K562 (cell line): ENCODE measurements at regions not wholly inside any gene's neighbourhood (a gene's known extent, or its start where the extent isn't known, plus 50 kb on each side); places are given as distances from the start of the nearest gene placed in this dataset.

Experiments
- ATAC-seq: fragments of 200-7000 bp; cut with Tn5 transposase; 3 replicates; pipeline ENCODE4 v1.9.1; 2020; ENCODE audit warnings: moderate library complexity
- BruUV-seq: library from RNA; stranded (reverse); fragments of 400-500 nt; replicated peaks from 2 replicates; lab custom pipeline; 2021; lab: Mats Ljungman, UMichigan
- CTCF ChIA-PET: fragments of 300-600 bp; formaldehyde crosslinking; extraction: SDS; loops from one replicate; lab custom pipeline; 2021; ENCODE audit warnings: low intra/inter-chr PET ratio; lab: Yijun Ruan, JAX
- POLR2A ChIA-PET: fragments of 300-600, 350-650 bp; sonication (Branson Sonifier 250); formaldehyde crosslinking; extraction: SDS; loops from one replicate; lab custom pipeline; 2021; ENCODE audit warnings: antibody characterized with exemption, inconsistent platforms; lab: Yijun Ruan, JAX
- DNase-seq, 4 experiments: peaks; one replicate each; pipeline versions ENCODE4 v3.0.0 to v3.0.0-alpha.2; 2011 to 2018; ENCODE audit warnings: low spot score in 3 of 4, mixed read lengths in 3 of 4; ENCODE audit errors: extremely low read depth in 1 of 4
- FAIRE-seq: peaks from 2 replicates; lab custom pipeline; 2011; peaks lifted over from hg19 to GRCh38; lab: Jason Lieb, UNC
- H2AFZ ChIP-seq: 2 replicates; pipeline ENCODE4 v1.6.0; 2011; ENCODE audit warnings: low read depth, low read length, control low read depth, inconsistent platforms
- H3K27ac ChIP-seq: fragments of 200-600 bp; 3 replicates; pipeline ENCODE4 v1.8.0; 2011; ENCODE audit warnings: low read depth, mild to moderate bottlenecking, control low read depth, inconsistent platforms, low read length, moderate library complexity, mixed read lengths; ENCODE audit errors: extremely low read depth
- H3K27me3 ChIP-seq, 2 experiments: fragments of 300-600 bp in 1 of 2; 2 replicates in 1 of 2; 3 replicates in 1 of 2; pipeline versions ENCODE4 v1.6.0 to v1.8.0; 2011; ENCODE audit warnings: inconsistent platforms in 2 of 2, low read length in 2 of 2, mild to moderate bottlenecking in 1 of 2, mixed read lengths in 1 of 2, moderate library complexity in 1 of 2; ENCODE audit not compliant: control insufficient read depth in 2 of 2, insufficient read depth in 2 of 2
- H3K36me3 ChIP-seq: fragments of 300-600 bp; 3 replicates; pipeline ENCODE4 v1.8.0; 2011; ENCODE audit warnings: mild to moderate bottlenecking, low read length, inconsistent platforms; ENCODE audit not compliant: control insufficient read depth, insufficient read depth
- H3K4me1 ChIP-seq, 2 experiments: fragments of 200-600 bp in 1 of 2; replicated peaks in 1 of 2; 2 replicates in 1 of 2; 3 replicates in 1 of 2; pipeline versions ENCODE4 v1.5.1 to v1.8.0; 2011; ENCODE audit warnings: inconsistent platforms in 2 of 2, low read length in 2 of 2, mild to moderate bottlenecking in 1 of 2, mixed read lengths in 1 of 2, moderate library complexity in 1 of 2; ENCODE audit not compliant: control insufficient read depth in 2 of 2, insufficient read depth in 2 of 2
- H3K4me2 ChIP-seq: 2 replicates; pipeline ENCODE4 v1.6.1; 2011; ENCODE audit warnings: low read length, control low read depth, inconsistent platforms, mixed read lengths; ENCODE audit not compliant: insufficient read depth
- H3K4me3 ChIP-seq: fragments of 200-600 bp; sonication (generic), shearing (Covaris generic); 2 replicates; pipeline ENCODE4 v1.5.1; 2016; ENCODE audit warnings: control low read depth, inconsistent platforms
- H3K79me2 ChIP-seq: fragments of 200-600 bp; 3 replicates; pipeline ENCODE4 v1.8.0; 2011; ENCODE audit warnings: low read length, inconsistent platforms; ENCODE audit not compliant: control insufficient read depth, insufficient read depth
- H3K9ac ChIP-seq, 2 experiments: 2 replicates each; pipeline versions ENCODE4 v1.6.0 to v1.6.1; 2011; ENCODE audit warnings: low read depth in 2 of 2, low read length in 2 of 2, control low read depth in 1 of 2, inconsistent platforms in 1 of 2, mild to moderate bottlenecking in 1 of 2, mixed read lengths in 1 of 2; ENCODE audit not compliant: insufficient read depth in 1 of 2
- H3K9me1 ChIP-seq: one replicate; pipeline ENCODE4 v1.6.0; 2011; ENCODE audit warnings: inconsistent platforms, mild to moderate bottlenecking, low read length, moderate library complexity; ENCODE audit not compliant: control insufficient read depth, insufficient read depth
- H3K9me3 ChIP-seq: replicated peaks from 2 replicates; pipeline ENCODE4 v1.5.1; 2011; ENCODE audit warnings: low read depth, low read length, inconsistent platforms; ENCODE audit not compliant: control insufficient read depth, insufficient read depth
- H4K20me1 ChIP-seq: replicated peaks from 2 replicates; pipeline ENCODE4 v1.6.1; 2011; ENCODE audit warnings: low read length, inconsistent platforms, mixed read lengths; ENCODE audit not compliant: control insufficient read depth, insufficient read depth
- ARID3B ChIP-seq: fragments of 250-450 bp; sonication (Bioruptor Pico); IDR thresholded peaks from 2 replicates; pipeline ENCODE4 v1.4.0; 2020; ENCODE audit warnings: borderline replicate concordance
- ARNT ChIP-seq, 2 experiments: fragments of 450-650 bp; IDR thresholded peaks; 2 replicates each; pipeline ENCODE4 v1.6.1; 2016; ENCODE audit warnings: mild to moderate bottlenecking in 1 of 2
- CBX2 ChIP-seq: fragments of 200-600 bp; sonication (generic); IDR thresholded peaks from one replicate; pipeline ENCODE4 v1.6.1; 2012; ENCODE audit warnings: mild to moderate bottlenecking, low read length, inconsistent platforms; ENCODE audit not compliant: insufficient read depth, poor library complexity, severe bottlenecking
- FOXP1 ChIP-seq: sonication (generic); formaldehyde crosslinking; IDR thresholded peaks from 2 replicates; pipeline ENCODE4 v1.8.0; 2022; ENCODE audit warnings: mild to moderate bottlenecking, missing genetic modification reagents
- HDAC8 ChIP-seq: fragments of 450-650 bp; IDR thresholded peaks from 2 replicates; pipeline ENCODE4 v1.6.1; 2016; ENCODE audit warnings: mild to moderate bottlenecking, missing genetic modification characterization, moderate library complexity, missing compliant biosample characterization
- IRF2 ChIP-seq: sonication (generic); formaldehyde crosslinking; IDR thresholded peaks from 2 replicates; pipeline ENCODE4 v1.8.1; 2022; ENCODE audit warnings: mild to moderate bottlenecking, missing genetic modification reagents
- MAZ ChIP-seq, 2 experiments: fragments of 450-650 bp in 1 of 2; sonication (generic) in 1 of 2; formaldehyde crosslinking; IDR thresholded peaks in 1 of 2; conservative IDR thresholded peaks in 1 of 2; 2 replicates each; pipeline versions ENCODE4 v1.4.0 to v1.5.0; 2020; ENCODE audit warnings: mild to moderate bottlenecking in 1 of 2, missing genetic modification reagents in 1 of 2
- NFE2 ChIP-seq: IDR thresholded peaks from 2 replicates; pipeline ENCODE4 v1.6.1; 2014; ENCODE audit warnings: antibody characterized with exemption, low read depth
- NFIX ChIP-seq: fragments of 250-450 bp; sonication (Bioruptor Pico); IDR thresholded peaks from 2 replicates; pipeline ENCODE4 v1.4.0; 2020; ENCODE audit warnings: low read depth, mild to moderate bottlenecking, moderate library complexity
- NFRKB ChIP-seq: fragments of 450-650 bp; IDR thresholded peaks from 2 replicates; pipeline ENCODE4 v1.6.1; 2016; ENCODE audit warnings: low read depth
- NUFIP1 ChIP-seq: fragments of 450-650 bp; IDR thresholded peaks from 2 replicates; pipeline ENCODE4 v1.6.1; 2018; ENCODE audit not compliant: partially characterized antibody
- POLR2G ChIP-seq: fragments of 200-400 bp; formaldehyde crosslinking; IDR thresholded peaks from 2 replicates; pipeline ENCODE4 v1.6.1; 2017; ENCODE audit warnings: low read depth, mild to moderate bottlenecking, antibody characterized with exemption, low read length, moderate library complexity
- POLR2H ChIP-seq: IDR thresholded peaks from 2 replicates; pipeline ENCODE4 v1.6.1; 2016; ENCODE audit warnings: missing genetic modification characterization, low read depth, mild to moderate bottlenecking, control low read depth, missing compliant biosample characterization, moderate library complexity
- PYGO2 ChIP-seq: fragments of 450-650 bp; IDR thresholded peaks from 2 replicates; pipeline ENCODE4 v1.6.1; 2016; ENCODE audit warnings: mild to moderate bottlenecking, missing genetic modification characterization, moderate library complexity, missing compliant biosample characterization
- SRSF7 ChIP-seq: fragments of 200-400 bp; formaldehyde crosslinking; optimal IDR thresholded peaks from 2 replicates; pipeline ENCODE3; 2017; ENCODE audit warnings: mild to moderate bottlenecking, low read depth, low read length
- U2AF2 ChIP-seq: fragments of 200-400 bp; formaldehyde crosslinking; optimal IDR thresholded peaks from 2 replicates; pipeline ENCODE3; 2017; ENCODE audit warnings: low read depth, mild to moderate bottlenecking, low read length
- USF1 ChIP-seq: sonication (generic); formaldehyde crosslinking; IDR thresholded peaks from 2 replicates; pipeline ENCODE4 v1.9.0; 2022; ENCODE audit warnings: mild to moderate bottlenecking, missing genetic modification reagents
- ZNF133 ChIP-seq: fragments of 250-450 bp; sonication (Bioruptor Pico); IDR thresholded peaks from 2 replicates; pipeline ENCODE4 v1.4.0; 2020; ENCODE audit warnings: mild to moderate bottlenecking
- ZNF592 ChIP-seq: fragments of 450-650 bp; IDR thresholded peaks from 2 replicates; pipeline ENCODE4 v1.6.1; 2017; ENCODE audit warnings: antibody characterized with exemption, mild to moderate bottlenecking
- WGBS: fragments of 100-300 bp; shearing (Covaris generic); methylation state at CpG from one replicate; pipeline ENCODE4 v1.1.6; 2016; ENCODE audit warnings: low coverage, mixed read lengths; ENCODE audit not compliant: insufficient coverage; ENCODE audit errors: missing lambda C conversion rate; 5-methylcytosine and 5-hydroxymethylcytosine counted together
- in situ Hi-C: fragments of 300-500 bp; cut with MboI; formaldehyde crosslinking; loops from 4 replicates; pipeline ENCODE4 v1.15.0; 2018; ENCODE audit warnings: inconsistent platforms, mixed read lengths
- intact Hi-C: fragments of 100-400 bp; cut with micrococcal nuclease; formaldehyde crosslinking; loops from 2 replicates; pipeline ENCODE4 v1.14.2; 2022

GRCh38 chr14:42950363-42950762 is 1343.7 kb downstream of the LRFN5 start:
- intact Hi-C loops (no loop called here), in situ Hi-C loops (no loop called here)
- no TSS peak for BruUV-seq
- no peaks in the 10 kb centered on the region for H3K9me3 ChIP-seq
- H3K4me2 ChIP-seq: no peak overlapping the region
- no peak overlapping the region for H3K4me3 ChIP-seq
- no peak for DNase-seq
- ATAC-seq: no peak
- 0% methylated on average over 5 of the region's 6 CpGs for WGBS
- ChIA-PET POLR2A (no interaction called here), CTCF (no interaction called here)
- no peak overlapping the region for H3K9ac ChIP-seq
- no peaks in the 10 kb centered on the region for H4K20me1 ChIP-seq
- H3K79me2 ChIP-seq: no peaks in the 10 kb centered on the region
- no peaks in the 10 kb centered on the region for H3K27me3 ChIP-seq
- H3K27ac ChIP-seq: no peak overlapping the region
- no peaks in the 10 kb centered on the region for H3K9me1 ChIP-seq
- FAIRE-seq: no peak
- H2AFZ ChIP-seq: no peak overlapping the region
- no peaks in the 10 kb centered on the region for H3K36me3 ChIP-seq
- H3K4me1 ChIP-seq: no peaks in the 10 kb centered on the region
- TF ChIP-seq CBX2: no peak
- no peak for TF ChIP-seq NFE2
- no peak for TF ChIP-seq POLR2G
- TF ChIP-seq POLR2H (tag): no peak
- TF ChIP-seq ZNF592: no peak
- TF ChIP-seq MAZ (CRISPR knock-in tag; conservative IDR thresholded peaks at IDR 0.05 in 1 of 2, IDR thresholded peaks at IDR 0.05 in 1 of 2): no peak
- TF ChIP-seq PYGO2 (tag): no peak
- TF ChIP-seq SRSF7: no peak
- TF ChIP-seq IRF2 (CRISPR knock-in tag): no peak
- no peak for TF ChIP-seq USF1 (CRISPR knock-in tag)
- no peak for TF ChIP-seq HDAC8 (tag)
- no peak for TF ChIP-seq FOXP1 (CRISPR knock-in tag)
- no peak for TF ChIP-seq NFRKB
- TF ChIP-seq ARID3B (CRISPR knock-in tag): no peak
- no peak for TF ChIP-seq U2AF2
- TF ChIP-seq NUFIP1: no peak
- no peak for TF ChIP-seq ZNF133 (CRISPR knock-in tag)
- no peak for TF ChIP-seq ARNT (IDR thresholded peaks at IDR 0.05)
- TF ChIP-seq NFIX: no peak
